Sigmoid colon (tissue), 6 donors: ENCODE measurements at regions not wholly inside any gene's neighbourhood (a gene's known extent, or its start where the extent isn't known, plus 50 kb on each side); places are given as distances from the start of the nearest gene placed in this dataset.
"Not testable (repeated sequence)": the region's sequence is repeated elsewhere in the genome, so short reads cannot be mapped to it uniquely, and the experiment has no call there.

Source experiments
- DNase-seq: peaks from one replicate; pipeline ENCODE4 v3.0.0-alpha.2; 2019
- H3K27ac ChIP-seq, 4 donors: fragments of 200-600 bp; sonication (generic); one replicate each; pipeline ENCODE4 v1.5.1; 2016 to 2019; ENCODE audit warnings: mild to moderate bottlenecking in 1 of 4
- H3K27me3 ChIP-seq, 3 donors: fragments of 200-600 bp; sonication (generic); one replicate each; pipeline ENCODE4 v1.5.1; 2019; ENCODE audit warnings: mild to moderate bottlenecking in 1 of 3
- H3K36me3 ChIP-seq, 4 donors: fragments of 200-600 bp; sonication (generic); one replicate each; pipeline ENCODE4 v1.5.1; 2016 to 2019
- H3K4me1 ChIP-seq, 4 donors: fragments of 200-600 bp; sonication (generic); one replicate each; pipeline ENCODE4 v1.5.1; 2017 to 2019
- H3K4me3 ChIP-seq, 4 donors: fragments of 200-600 bp; sonication (generic); one replicate each; pipeline ENCODE4 v1.5.1; 2017 to 2019; ENCODE audit warnings: mild to moderate bottlenecking in 2 of 4, moderate library complexity in 1 of 4
- H3K9me3 ChIP-seq, 4 donors: fragments of 200-600 bp in 3 of 4; sonication (generic) in 3 of 4; one replicate each; pipeline versions ENCODE4 v1.5.1 to v1.6.1; 2013 to 2019
- EP300 ChIP-seq, 4 donors: sonication (generic); formaldehyde crosslinking; IDR thresholded peaks; one replicate each; pipeline ENCODE4 v1.6.1; 2017; ENCODE audit warnings: antibody characterized with exemption in 4 of 4
- POLR2A ChIP-seq, 2 donors: fragments of 450-650 bp; IDR thresholded peaks; one replicate each; pipeline ENCODE4 v1.6.1; 2016; ENCODE audit warnings: antibody characterized with exemption in 2 of 2, mild to moderate bottlenecking in 2 of 2, moderate library complexity in 2 of 2
- POLR2AphosphoS5 ChIP-seq, 4 donors: sonication (generic); formaldehyde crosslinking; IDR thresholded peaks; one replicate each; pipeline ENCODE4 v1.6.1; 2017; ENCODE audit warnings: antibody characterized with exemption in 4 of 4
- WGBS, 2 donors: extraction: QIAGEN DNeasy Blood & Tissue Kit; methylation state at CpG; one replicate each; pipeline ENCODE4 v1.1.7; 2013; 5-methylcytosine and 5-hydroxymethylcytosine counted together
- intact Hi-C: fragments of 100-400 bp; cut with DNase I; formaldehyde crosslinking; loops from one replicate; pipeline ENCODE4 v1.15.1; 2023
- TF ChIP-seq, protein P1 (sequence below), 4 experiments: fragments of 450-650 bp in 3 of 4; fragments of 200-600 bp in 1 of 4; IDR thresholded peaks; one replicate each; pipeline ENCODE4 v1.5.1; 2016 to 2019; ENCODE audit warnings: antibody characterized with exemption in 4 of 4, mild to moderate bottlenecking in 3 of 4, moderate library complexity in 2 of 4
- donor health status: healthy with polysubstance abuse.
- donor health status: healthy.

GRCh38 chr6:151181706-151182363, 57.9 kb upstream of the AKAP12 start:
- TF ChIP-seq EP300 (IDR thresholded peaks at IDR 0.05) (no peak), POLR2A (IDR thresholded peaks at IDR 0.05) (no peak), POLR2AphosphoS5 (IDR thresholded peaks at IDR 0.05) (no peak)
- TF ChIP-seq, protein P1, sequence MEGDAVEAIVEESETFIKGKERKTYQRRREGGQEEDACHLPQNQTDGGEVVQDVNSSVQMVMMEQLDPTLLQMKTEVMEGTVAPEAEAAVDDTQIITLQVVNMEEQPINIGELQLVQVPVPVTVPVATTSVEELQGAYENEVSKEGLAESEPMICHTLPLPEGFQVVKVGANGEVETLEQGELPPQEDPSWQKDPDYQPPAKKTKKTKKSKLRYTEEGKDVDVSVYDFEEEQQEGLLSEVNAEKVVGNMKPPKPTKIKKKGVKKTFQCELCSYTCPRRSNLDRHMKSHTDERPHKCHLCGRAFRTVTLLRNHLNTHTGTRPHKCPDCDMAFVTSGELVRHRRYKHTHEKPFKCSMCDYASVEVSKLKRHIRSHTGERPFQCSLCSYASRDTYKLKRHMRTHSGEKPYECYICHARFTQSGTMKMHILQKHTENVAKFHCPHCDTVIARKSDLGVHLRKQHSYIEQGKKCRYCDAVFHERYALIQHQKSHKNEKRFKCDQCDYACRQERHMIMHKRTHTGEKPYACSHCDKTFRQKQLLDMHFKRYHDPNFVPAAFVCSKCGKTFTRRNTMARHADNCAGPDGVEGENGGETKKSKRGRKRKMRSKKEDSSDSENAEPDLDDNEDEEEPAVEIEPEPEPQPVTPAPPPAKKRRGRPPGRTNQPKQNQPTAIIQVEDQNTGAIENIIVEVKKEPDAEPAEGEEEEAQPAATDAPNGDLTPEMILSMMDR (IDR thresholded peaks at IDR 0.05) = no peak
- Histone ChIP-seq H3K27ac (no peak overlapping the region), H3K4me1 (peaks cover 0 to 3% (median 0%) of the 10 kb centered on the region in 4 donors), H3K27me3 (no peaks in the 10 kb centered on the region), H3K4me3 (no peak overlapping the region), H3K36me3 (no peaks in the 10 kb centered on the region), H3K9me3 (no peaks in the 10 kb centered on the region)
- DNase-seq = no peak
- intact Hi-C loops = no loop called here
- 74 to 88% methylated on average over 2 of the region's 2 CpGs for WGBS, 2 donors

GRCh38 chr6:151182958-151183357, 56.8 kb upstream of the AKAP12 start:
- H3K27ac ChIP-seq, H3K4me3 ChIP-seq, H3K4me1 ChIP-seq, intact Hi-C loops, DNase-seq, H3K9me3 ChIP-seq, H3K27me3 ChIP-seq, H3K36me3 ChIP-seq: not testable (repeated sequence)
- 83 to 90% methylated on average over 6 of the region's 6 CpGs for WGBS, 2 donors

GRCh38 chr6:151185148-151185547, 54.6 kb upstream of the AKAP12 start:
- intact Hi-C loops = no loop called here

DNA sequence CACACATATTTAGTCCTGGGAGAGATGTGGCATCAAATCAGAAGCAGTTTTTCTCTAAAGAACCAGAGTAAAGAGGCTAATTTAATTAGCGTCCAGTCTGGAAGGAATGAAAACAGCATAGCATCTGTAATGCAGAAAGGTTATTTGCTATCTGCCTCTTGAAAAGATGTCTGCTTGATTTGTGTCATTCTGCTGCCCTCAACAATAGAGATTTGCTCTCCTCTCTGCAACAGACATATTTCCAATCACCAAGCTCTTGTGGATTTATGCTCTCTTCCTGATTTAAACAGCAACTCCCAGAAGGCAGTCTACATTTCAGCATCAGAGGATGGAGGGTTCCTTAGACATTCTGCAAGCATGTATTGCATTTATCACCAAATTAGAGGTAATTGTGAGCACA, 53.5 kb upstream of the AKAP12 start:
- TF ChIP-seq EP300 (IDR thresholded peaks at IDR 0.05) (no peak), POLR2A (IDR thresholded peaks at IDR 0.05) (no peak), POLR2AphosphoS5 (IDR thresholded peaks at IDR 0.05) (no peak)
- TF ChIP-seq, protein P1 (IDR thresholded peaks at IDR 0.05) = no peak
- DNase-seq = no peak
- 72 to 80% methylated on average over 1 of the region's 1 CpG for WGBS, 2 donors
- H3K4me1 ChIP-seq = peaks cover 0 to 3% (median 0%) of the 10 kb centered on the region in 4 donors
- H3K27ac ChIP-seq = no peak overlapping the region
- no peak overlapping the region for H3K4me3 ChIP-seq
- no peaks in the 10 kb centered on the region for H3K36me3 ChIP-seq
- intact Hi-C loops = no loop called here
- H3K9me3 ChIP-seq = no peaks in the 10 kb centered on the region
- no peaks in the 10 kb centered on the region for H3K27me3 ChIP-seq

More at GRCh38 chr6:151185148-151185547, 54.6 kb upstream of the AKAP12 start:
- no peak for TF ChIP-seq POLR2AphosphoS5 (IDR thresholded peaks at IDR 0.05)
- TF ChIP-seq EP300 (IDR thresholded peaks at IDR 0.05) = no peak
- TF ChIP-seq POLR2A (IDR thresholded peaks at IDR 0.05) = no peak
- TF ChIP-seq, protein P1 (IDR thresholded peaks at IDR 0.05) = no peak
- no peak for DNase-seq
- no peaks in the 10 kb centered on the region for H3K9me3 ChIP-seq
- no peaks in the 10 kb centered on the region for H3K27me3 ChIP-seq
- no peak overlapping the region for H3K4me3 ChIP-seq
- H3K27ac ChIP-seq = no peak overlapping the region
- 81 to 85% methylated on average over 3 of the region's 3 CpGs for WGBS, 2 donors
- H3K36me3 ChIP-seq = no peaks in the 10 kb centered on the region
- peaks cover 0 to 3% (median 0%) of the 10 kb centered on the region in 4 donors for H3K4me1 ChIP-seq

- 51 to 74% methylated on average over 2 of the region's 2 CpGs for WGBS, 2 donors
- TF ChIP-seq EP300 (IDR thresholded peaks at IDR 0.05) (no peak), POLR2A (IDR thresholded peaks at IDR 0.05) (no peak), POLR2AphosphoS5 (IDR thresholded peaks at IDR 0.05) (no peak)
- TF ChIP-seq, protein P1 (IDR thresholded peaks at IDR 0.05) = no peak
- intact Hi-C loops = no loop called here
- H3K4me1 ChIP-seq = peaks cover 0 to 1% (median 0%) of the 10 kb centered on the region in 4 donors
- H3K9me3 ChIP-seq = no peaks in the 10 kb centered on the region
- H3K27me3 ChIP-seq = no peaks in the 10 kb centered on the region
- no peak for DNase-seq
- no peaks in the 10 kb centered on the region for H3K36me3 ChIP-seq
- no peak overlapping the region for H3K4me3 ChIP-seq
- no peak overlapping the region for H3K27ac ChIP-seq
These were observed 52.9 kb upstream of the AKAP12 start for GRCh38 chr6:151186804-151187330.
